KBM-7 (cell line): ENCODE measurements at regions not wholly inside any gene's neighbourhood (a gene's known extent, or its start where the extent isn't known, plus 50 kb on each side); places are given as distances from the start of the nearest gene placed in this dataset.
"Not testable (repeated sequence)": the region's sequence is repeated elsewhere in the genome, so short reads cannot be mapped to it uniquely, and the experiment has no call there.

Source experiments
- DNase-seq: peaks from one replicate; pipeline ENCODE4 v3.0.0-alpha.2; 2015
- in situ Hi-C: fragments of 300-500 bp; cut with MboI; formaldehyde crosslinking; loops from 2 replicates; pipeline ENCODE4 v1.14.3; 2020; ENCODE audit warnings: low sequenced_read_pairs, low pct_unique_long_range_greater_than_20kb, mixed read lengths

GRCh38 chr7:50251765-50252164, 52.8 kb upstream of the IKZF1 start:
- in situ Hi-C loops, result no loop called here
- DNase-seq, result no peak

GRCh38 chr7:50246551-50246950, 58.0 kb upstream of the IKZF1 start:
- in situ Hi-C loops, result no loop called here
- no peak for DNase-seq

- in situ Hi-C loops, result not testable (repeated sequence)
These were observed 62.4 kb upstream of the IKZF1 start for GRCh38 chr7:50242111-50242510.

DNA sequence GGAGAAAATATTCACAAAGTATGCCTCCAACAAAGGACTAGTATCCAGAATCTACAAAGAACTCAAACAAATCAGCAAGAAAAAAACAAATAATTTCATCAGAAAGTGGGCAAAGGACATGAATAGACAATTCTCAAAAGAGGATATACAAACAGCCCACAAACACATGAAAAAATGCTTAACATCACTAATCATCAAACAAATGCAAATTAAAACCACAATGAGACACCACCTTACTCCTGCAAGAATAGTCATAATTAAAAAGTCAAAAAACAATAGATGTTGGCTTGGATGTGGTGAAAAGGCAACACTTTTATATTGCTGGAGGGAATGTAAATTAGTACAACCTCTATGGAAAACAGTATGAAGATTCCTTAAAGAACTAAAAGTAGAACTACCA, 63.8 kb upstream of the IKZF1 start:
- DNase-seq, in situ Hi-C loops: not testable (repeated sequence)

More at GRCh38 chr7:50242111-50242510, 62.4 kb upstream of the IKZF1 start:
- DNase-seq, result not testable (repeated sequence)

GRCh38 chr7:50229964-50230363, 74.6 kb upstream of the IKZF1 start:
- DNase-seq, result peak; percentile 50
- in situ Hi-C loops, result no loop called here

- in situ Hi-C loops, result no loop called here
- DNase-seq, result no peak
These were observed 76.4 kb upstream of the IKZF1 start for GRCh38 chr7:50228148-50228547.

DNA sequence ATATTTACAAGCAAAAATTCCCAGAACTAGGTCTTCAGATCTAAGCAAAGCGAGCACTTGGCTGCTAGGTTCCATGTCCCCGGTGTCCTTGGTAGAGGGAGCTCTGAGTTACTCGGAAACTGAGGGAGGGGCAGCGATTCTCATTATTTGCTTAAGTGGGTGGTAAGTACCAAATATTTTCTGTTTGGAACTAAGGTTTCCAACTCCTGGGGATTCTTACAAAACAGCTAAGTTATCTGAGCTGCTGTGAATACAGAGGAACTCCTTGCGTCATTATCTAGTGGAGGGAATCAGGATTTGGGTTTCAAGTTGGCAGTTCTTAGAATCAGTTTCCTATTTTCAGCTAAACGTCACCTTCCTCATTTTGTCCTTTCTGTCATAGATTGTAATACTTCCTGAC, 76.8 kb upstream of the IKZF1 start:
- DNase-seq, result peak; percentile 76
- in situ Hi-C loops, result no loop called here

- DNase-seq, result no peak
- in situ Hi-C loops, result no loop called here
These were observed 77.8 kb upstream of the IKZF1 start for GRCh38 chr7:50226669-50227068.

- no peak for DNase-seq
- in situ Hi-C loops, result no loop called here
These were observed 78.4 kb upstream of the IKZF1 start for GRCh38 chr7:50226145-50226544.

GRCh38 chr7:50221433-50221832, 83.1 kb upstream of the IKZF1 start:
- DNase-seq, result no peak
- in situ Hi-C loops, result no loop called here

- in situ Hi-C loops, result no loop called here
- peak; percentile 37 for DNase-seq
These were observed 83.5 kb upstream of the IKZF1 start for GRCh38 chr7:50221028-50221427.

DNA sequence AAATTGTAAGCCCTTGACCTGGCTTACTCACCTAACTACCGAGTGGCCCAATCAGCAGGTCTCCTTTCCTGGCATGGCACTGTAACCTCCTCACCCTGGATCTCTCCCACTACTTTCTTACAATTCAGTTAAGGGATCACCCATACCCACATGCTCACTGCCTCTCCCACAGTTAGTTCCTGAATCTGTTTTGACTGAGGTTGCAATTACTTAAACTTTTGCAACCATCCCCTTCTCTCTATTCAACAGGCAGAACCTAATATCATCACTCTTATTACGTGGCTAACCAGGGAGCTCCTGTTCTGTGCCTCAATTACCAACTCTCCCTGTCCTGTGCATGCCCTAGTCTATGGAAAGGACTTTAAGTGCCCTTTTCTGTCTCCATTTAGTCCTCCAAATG, 84.2 kb upstream of the IKZF1 start:
- in situ Hi-C loops, result no loop called here
- DNase-seq, result no peak

GRCh38 chr7:50217821-50218281, 86.7 kb upstream of the IKZF1 start:
- in situ Hi-C loops, result loop anchor here (10.0 kb wide), 1 partner anchor 137 kb away; no protein-coding TSS in a partner anchor

DNA sequence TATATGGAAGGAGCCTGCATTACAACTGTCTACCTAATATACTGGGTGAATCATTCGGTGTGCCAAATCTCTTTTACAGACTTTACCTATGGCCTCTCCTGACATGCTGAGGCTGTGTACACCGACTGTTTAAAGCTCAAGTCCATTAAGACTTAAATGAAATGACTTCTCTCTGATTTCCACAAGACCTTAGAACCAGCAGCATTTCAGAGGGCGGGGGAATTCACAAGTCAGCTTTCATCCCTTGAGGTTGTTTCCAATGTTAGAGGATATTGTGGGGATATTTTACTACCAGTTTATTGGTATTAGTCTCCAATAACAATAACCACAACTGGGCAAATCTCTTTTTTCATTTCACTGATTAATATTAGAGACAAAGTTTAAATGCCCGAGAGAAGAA, 87.1 kb upstream of the IKZF1 start:
- DNase-seq, result no peak
- in situ Hi-C loops, result loop anchor here (10.0 kb wide), 1 partner anchor 137 kb away; no protein-coding TSS in a partner anchor

More at GRCh38 chr7:50217821-50218281, 86.7 kb upstream of the IKZF1 start:
- peak; percentile 87 for DNase-seq

DNA sequence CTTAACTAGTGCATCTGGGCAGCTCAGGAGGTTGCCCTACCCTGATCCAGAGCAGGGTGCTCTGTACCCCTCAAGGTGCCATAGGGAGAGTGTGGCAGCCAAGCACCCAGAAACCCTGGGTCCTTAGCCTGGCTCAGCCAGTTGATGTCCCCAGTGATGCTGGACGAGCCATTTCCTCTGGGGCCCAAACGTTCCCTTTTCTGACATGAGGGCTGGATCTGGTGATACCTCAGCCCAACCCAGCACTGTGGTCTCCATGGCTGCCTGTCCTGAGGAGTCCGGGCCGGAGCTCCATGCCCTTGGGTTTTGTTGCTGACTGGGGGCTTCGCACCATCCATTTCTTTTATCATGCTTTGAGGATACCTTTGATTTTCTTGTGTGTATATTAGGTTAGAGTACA, 87.9 kb upstream of the IKZF1 start:
- DNase-seq, result no peak
- in situ Hi-C loops, result loop anchor here (10.0 kb wide), 1 partner anchor 138 kb away; no protein-coding TSS in a partner anchor

DNA sequence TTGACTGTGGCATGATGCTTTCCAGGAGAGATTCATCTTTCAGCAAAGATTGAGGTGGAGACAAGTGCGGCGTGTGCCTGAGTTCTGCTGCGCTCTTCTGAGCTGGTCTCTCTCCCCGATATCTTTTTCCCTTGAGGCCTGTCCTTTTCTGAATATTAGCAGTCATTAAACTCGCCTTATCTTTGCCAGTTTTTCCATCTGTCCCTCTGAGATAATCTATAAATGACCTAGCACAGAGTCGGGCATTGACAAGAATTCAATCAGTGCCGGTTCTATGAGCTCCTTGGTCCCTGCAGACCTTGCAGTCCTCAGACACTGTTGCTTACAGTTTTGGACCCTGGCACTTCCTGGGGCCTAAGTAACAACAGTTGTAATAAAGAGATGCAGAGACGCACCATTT, 89.7 kb upstream of the IKZF1 start:
- in situ Hi-C loops, result loop anchor here (10.0 kb wide), 1 partner anchor 140 kb away; no protein-coding TSS in a partner anchor
- no peak for DNase-seq

GRCh38 chr7:50214126-50214670, 90.3 kb upstream of the IKZF1 start:
- DNase-seq, result peak; percentile 43
- in situ Hi-C loops, result loop anchor here (10.0 kb wide), 1 partner anchor 141 kb away; no protein-coding TSS in a partner anchor

DNA sequence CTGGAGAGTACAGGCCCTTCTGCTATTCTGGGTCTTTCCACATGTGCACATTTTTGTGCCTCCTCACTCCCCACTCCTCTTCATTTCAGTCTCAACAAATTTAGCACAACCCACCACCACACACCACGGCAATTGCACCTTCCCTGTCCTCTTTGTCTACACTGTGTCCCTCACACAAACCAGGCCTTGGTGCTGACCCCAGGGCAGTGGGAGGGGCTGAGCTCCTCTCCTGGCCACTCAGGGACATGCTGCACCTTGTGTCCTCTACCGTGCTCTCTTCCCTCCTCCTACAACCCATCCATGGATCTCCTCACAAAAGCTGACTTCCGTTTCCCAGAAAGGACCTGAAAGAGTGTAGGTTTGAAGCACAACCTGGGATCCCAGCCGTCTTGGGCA, 90.9 kb upstream of the IKZF1 start:
- DNase-seq, result no peak
- in situ Hi-C loops, result loop anchor here (10.0 kb wide), 1 partner anchor 141 kb away; no protein-coding TSS in a partner anchor

DNA sequence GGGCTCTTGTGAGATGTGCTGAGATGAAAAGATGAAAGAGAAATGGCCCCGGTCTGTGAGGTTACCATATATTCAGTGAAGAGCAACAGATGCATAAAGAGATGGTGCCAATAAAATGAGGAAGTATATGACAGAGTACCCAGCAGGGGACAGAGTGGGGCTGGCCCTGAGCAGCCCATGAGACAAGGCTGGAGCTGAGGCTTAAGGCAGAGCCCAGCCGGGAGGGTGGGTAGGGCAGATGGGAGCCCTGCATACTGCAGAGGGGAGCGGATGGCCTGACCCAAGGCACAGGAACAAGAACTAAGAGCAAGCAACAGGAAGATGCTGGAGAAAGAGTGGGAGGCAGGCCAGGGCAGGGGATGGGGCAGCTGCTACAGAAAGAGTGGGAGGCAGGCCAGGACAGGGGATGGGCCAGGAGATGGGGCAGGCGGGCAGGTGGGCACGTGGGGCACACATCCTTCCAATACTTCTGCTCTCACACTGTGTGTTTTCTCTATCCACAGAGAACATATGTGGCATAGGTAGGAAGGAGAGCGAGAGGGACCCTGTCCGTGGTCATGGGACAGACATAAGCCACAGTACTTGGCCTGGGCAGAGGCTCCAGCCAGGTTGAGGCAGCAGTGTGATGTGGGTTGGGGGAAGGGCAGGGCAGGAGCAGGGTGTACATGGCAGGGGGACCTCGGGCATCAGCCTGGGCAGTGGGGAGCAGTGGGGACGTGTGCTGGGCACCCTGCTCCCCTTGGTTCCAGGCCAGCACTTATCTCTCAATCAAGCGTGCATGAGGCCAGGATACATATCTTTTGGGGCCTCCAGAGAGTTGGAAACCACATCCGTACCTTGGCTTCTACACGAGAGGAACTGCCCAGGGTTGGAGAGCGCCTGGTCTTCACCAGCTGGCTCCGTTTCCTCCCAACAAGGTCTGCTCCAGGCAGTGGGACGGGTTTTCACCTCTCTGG, 91.6 kb upstream of the IKZF1 start:
- in situ Hi-C loops, result loop anchor here (10.0 kb wide), 1 partner anchor 142 kb away; no protein-coding TSS in a partner anchor
- peak; percentile 92 for DNase-seq

GRCh38 chr7:50212016-50212325, 92.5 kb upstream of the IKZF1 start:
- in situ Hi-C loops, result loop anchor here (10.0 kb wide), 1 partner anchor 143 kb away; no protein-coding TSS in a partner anchor

More at GRCh38 chr7:50212016-50212325, 92.5 kb upstream of the IKZF1 start:
- no peak for DNase-seq
